Stimulated activated effector memory CD8-positive, alpha-beta T cell treated with anti-CD3 and anti-CD28 coated beads, Interleukin-12 subunit alpha, Interleukin-12 subunit beta, amount 100 ng/mL, for 72 hours (primary cell): ENCODE measurements at regions not wholly inside any gene's neighbourhood (a gene's known extent, or its start where the extent isn't known, plus 50 kb on each side); places are given as distances from the start of the nearest gene placed in this dataset.
A peak's percentile ranks its signal among the peaks of the same experiment; 100 is the strongest.

Experiments
- ATAC-seq: fragments of 150-1000 bp; cut with Tn5 transposase; 2 replicates; pipeline ENCODE4 v1.10.0; 2021
- DNase-seq, 2 donors: peaks; one replicate each; pipeline ENCODE4 v3.0.0; 2021 to 2022; ENCODE audit warnings: low spot score in 2 of 2
- H3K27ac Mint-ChIP-seq: one replicate; pipeline ENCODE4 v1.8.0; 2022; ENCODE audit warnings: mild to moderate bottlenecking, mixed read lengths
- H3K36me3 Mint-ChIP-seq: one replicate; pipeline ENCODE4 v1.8.0; 2022; ENCODE audit warnings: mild to moderate bottlenecking, mixed read lengths
- H3K4me1 Mint-ChIP-seq: one replicate; pipeline ENCODE4 v1.8.0; 2022; ENCODE audit warnings: mixed read lengths
- H3K4me3 Mint-ChIP-seq: one replicate; pipeline ENCODE4 v1.8.0; 2022; ENCODE audit warnings: mild to moderate bottlenecking, mixed read lengths
- H3K9me3 Mint-ChIP-seq: one replicate; pipeline ENCODE4 v1.8.0; 2022; ENCODE audit warnings: mixed read lengths

DNA sequence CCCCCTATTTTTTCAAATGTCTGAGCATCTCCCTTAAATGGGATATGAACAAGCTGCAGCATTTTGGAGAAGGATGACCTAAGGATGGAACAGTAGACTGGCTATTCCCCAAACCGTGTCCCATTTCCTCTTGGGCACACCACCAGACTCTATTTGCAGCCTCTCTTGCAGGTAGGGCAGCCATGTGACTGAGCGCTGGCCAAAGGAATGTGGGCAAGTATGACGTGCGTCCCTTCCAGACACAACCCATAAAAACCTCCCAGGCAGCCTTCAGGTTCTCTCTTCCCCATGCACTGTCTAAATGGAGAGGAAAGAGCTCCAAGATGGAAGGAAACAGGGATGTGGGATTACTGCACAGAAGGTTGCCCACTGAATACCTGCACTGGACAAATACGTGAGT is 149.7 kb downstream of the CCT6B start:
- Mint-ChIP-seq H3K36me3 (no peaks in the 10 kb centered on the region), H3K4me3 (no peak overlapping the region), H3K9me3 (no peaks in the 10 kb centered on the region), H3K4me1 (no peaks in the 10 kb centered on the region), H3K27ac (no peak overlapping the region)
- ATAC-seq: no peak
- DNase-seq: no peak

DNA sequence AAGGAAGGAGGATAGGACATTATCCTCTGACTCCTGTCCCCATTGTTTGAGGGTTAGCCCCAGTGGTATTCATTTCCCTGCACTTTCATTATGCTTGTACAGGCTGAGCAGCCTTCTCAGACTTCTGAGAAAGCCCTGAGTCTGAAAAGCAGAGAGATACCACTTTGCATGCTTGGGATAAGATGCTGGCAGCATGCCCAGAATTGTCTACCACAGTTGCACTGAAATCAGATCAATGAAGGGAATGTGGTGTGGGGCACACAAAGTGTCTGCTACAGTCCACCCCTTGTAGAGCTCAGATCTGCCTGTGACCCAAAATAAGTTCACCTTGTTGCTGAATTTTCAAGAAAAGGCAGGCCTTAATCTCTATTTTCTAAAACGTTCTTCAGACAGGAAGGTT is 160.6 kb downstream of the CCT6B start:
- Mint-ChIP-seq H3K27ac (no peak overlapping the region), H3K4me1 (no peaks in the 10 kb centered on the region), H3K9me3 (no peaks in the 10 kb centered on the region)

DNA sequence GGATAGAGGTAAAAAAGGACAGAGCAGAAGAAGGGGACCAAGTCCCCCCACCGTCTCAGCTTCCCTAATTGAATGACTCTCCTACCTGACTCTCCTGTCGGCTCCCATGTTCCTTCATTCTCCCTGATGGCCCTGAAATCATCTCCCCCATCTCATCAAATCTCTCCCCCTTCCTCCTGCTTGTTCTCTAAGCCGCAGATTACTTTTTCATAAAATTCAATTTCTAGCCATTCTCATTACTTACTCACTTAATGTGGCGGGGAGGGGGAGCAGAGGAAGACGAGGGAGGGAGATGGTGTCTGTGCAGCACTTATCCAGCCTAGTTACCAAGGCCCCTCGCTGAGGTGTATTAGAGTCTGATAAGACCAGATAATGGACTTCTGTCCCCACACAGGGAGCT is 161.5 kb downstream of the CCT6B start:
- ATAC-seq (no peak), DNase-seq (no peak)
- H3K27ac Mint-ChIP-seq: no peak overlapping the region
- no peaks in the 10 kb centered on the region for H3K36me3 Mint-ChIP-seq
- no peaks in the 10 kb centered on the region for H3K9me3 Mint-ChIP-seq
- no peaks in the 10 kb centered on the region for H3K4me1 Mint-ChIP-seq
- H3K4me3 Mint-ChIP-seq: no peak overlapping the region

More for the DNA sequence above, 160.6 kb downstream of the CCT6B start:
- Mint-ChIP-seq H3K36me3 (no peaks in the 10 kb centered on the region), H3K4me3 (no peak overlapping the region)
- DNase-seq (no peak), ATAC-seq (no peak)

DNA sequence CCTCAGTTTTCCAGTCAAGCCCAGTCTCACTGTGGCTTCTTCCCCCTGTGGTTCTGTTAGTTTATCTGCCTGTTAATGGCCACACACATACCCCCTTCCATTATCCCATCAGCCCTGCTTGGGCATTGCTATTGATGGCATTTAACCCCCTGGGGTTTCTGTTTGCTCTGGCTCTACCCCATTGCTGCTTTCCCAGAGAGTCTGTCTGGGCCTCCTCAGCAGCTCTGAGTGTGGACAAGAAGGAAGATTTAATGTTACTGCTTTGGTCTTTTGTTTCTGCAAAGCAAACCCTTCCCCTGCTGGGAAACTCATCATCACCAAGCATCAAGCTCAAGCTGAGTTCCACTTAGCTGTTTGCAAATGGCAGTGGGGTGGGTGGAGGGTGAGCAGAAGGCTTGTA is 162.7 kb downstream of the CCT6B start:
- Mint-ChIP-seq H3K27ac (no peak overlapping the region), H3K4me3 (no peak overlapping the region), H3K4me1 (no peaks in the 10 kb centered on the region), H3K9me3 (no peaks in the 10 kb centered on the region), H3K36me3 (no peaks in the 10 kb centered on the region)
- no peak for DNase-seq
- no peak for ATAC-seq

DNA sequence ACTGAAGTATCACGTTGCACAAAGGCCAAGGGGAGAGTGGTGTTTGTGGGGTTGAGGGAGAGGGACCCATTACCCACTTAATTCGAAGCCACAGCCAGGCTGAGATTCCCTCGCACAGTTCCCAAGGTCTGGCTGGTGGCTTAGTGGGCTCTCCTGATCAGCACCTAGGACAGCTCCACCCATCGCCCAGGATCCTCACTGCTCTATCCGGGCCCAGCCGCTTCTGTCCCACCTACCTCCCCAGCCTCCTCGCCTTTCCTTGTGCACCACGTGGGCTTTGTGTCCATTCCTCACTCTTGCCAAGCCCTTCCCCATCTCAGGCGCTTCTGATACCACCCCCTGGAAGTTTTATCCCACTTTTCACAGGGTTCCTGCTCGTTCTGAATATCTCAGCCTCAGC is 163.5 kb downstream of the CCT6B start:
- no peak overlapping the region for H3K4me3 Mint-ChIP-seq
- H3K36me3 Mint-ChIP-seq: no peaks in the 10 kb centered on the region
- H3K9me3 Mint-ChIP-seq: no peaks in the 10 kb centered on the region
- H3K27ac Mint-ChIP-seq: no peak overlapping the region
- ATAC-seq (peak; percentile 36), DNase-seq (peak in 1 of 2 donors; percentile 51)
- no peaks in the 10 kb centered on the region for H3K4me1 Mint-ChIP-seq

DNA sequence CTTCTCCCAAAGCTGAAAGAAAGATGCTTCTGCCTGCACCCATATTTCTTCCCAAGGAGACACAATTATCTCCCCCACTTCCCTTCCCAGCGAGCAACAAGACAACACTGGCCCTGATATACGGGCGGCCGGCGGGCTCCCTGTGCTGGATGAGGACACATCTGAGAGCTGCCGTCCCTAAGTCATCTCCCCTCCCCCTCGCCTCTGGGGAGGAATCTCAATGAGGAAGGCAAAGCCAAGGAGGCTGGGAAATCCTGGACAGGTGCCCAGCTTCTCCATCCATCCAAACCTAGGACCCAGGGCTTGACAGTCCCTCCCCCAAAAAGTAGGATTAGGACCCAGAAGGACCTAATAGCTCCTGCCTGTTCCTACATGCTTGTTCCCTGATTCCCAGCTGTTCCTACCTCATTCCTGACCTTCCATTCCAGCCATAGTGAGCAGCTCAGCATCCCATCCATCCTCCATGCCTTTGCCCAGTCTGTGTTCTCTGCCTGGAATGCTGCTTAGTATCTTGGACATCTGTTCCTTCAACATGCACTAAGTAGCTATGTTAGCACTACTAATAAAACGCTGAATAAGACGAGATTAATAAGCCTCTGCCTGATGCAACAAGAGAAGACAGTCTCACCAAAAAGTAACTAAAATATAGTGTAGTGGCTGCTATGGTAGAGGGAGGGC is 167.9 kb downstream of the CCT6B start:
- Mint-ChIP-seq H3K4me3 (no peak overlapping the region), H3K4me1 (no peaks in the 10 kb centered on the region), H3K36me3 (no peaks in the 10 kb centered on the region), H3K27ac (no peak overlapping the region), H3K9me3 (no peaks in the 10 kb centered on the region)
- ATAC-seq: no peak
- no peak for DNase-seq

DNA sequence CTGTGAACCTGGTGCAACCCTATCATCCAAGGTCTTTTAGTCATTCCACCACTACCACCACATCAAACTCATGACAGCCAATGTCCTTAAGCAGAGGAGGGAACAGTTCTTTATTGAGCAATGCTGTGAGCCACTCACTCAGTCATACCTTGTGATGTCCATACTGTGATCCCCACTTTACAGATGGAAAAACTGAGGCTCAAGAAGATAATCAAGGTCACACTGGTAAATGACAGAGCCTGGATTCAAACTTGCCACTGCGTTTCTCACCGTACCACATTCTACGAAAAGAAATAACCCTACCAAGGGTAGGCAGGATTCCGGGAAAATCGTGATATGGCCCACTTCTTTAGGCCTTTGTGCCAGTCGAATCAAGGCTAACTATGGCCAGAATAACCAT is 172.6 kb downstream of the CCT6B start:
- no peaks in the 10 kb centered on the region for H3K4me1 Mint-ChIP-seq
- H3K36me3 Mint-ChIP-seq: no peaks in the 10 kb centered on the region
- no peak overlapping the region for H3K27ac Mint-ChIP-seq
- DNase-seq: no peak
- H3K4me3 Mint-ChIP-seq: no peak overlapping the region
- no peak for ATAC-seq
- no peaks in the 10 kb centered on the region for H3K9me3 Mint-ChIP-seq

DNA sequence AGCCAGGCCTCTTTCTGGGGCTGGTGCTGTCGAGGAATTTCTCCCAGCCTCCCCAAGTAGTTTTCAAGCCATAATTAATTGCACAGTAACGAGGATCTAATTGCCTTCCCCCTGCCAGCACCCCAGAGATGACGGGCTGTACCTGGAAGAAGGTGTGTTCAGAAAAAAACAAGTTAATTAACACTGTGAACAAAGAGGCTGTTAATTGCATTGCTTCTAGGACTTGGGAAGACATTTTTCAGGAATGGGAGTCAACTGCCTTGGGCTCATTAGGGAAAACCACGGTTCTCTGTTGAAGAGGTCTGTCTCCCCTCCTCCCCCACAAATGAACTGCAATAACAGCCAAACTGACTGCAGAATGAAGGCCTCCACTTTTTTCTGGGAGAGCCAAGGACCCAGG is 176.7 kb downstream of the CCT6B start:
- no peak overlapping the region for H3K27ac Mint-ChIP-seq
- no peaks in the 10 kb centered on the region for H3K9me3 Mint-ChIP-seq
- no peaks in the 10 kb centered on the region for H3K36me3 Mint-ChIP-seq
- DNase-seq: no peak
- no peak for ATAC-seq
- no peak overlapping the region for H3K4me3 Mint-ChIP-seq
- H3K4me1 Mint-ChIP-seq: no peaks in the 10 kb centered on the region

DNA sequence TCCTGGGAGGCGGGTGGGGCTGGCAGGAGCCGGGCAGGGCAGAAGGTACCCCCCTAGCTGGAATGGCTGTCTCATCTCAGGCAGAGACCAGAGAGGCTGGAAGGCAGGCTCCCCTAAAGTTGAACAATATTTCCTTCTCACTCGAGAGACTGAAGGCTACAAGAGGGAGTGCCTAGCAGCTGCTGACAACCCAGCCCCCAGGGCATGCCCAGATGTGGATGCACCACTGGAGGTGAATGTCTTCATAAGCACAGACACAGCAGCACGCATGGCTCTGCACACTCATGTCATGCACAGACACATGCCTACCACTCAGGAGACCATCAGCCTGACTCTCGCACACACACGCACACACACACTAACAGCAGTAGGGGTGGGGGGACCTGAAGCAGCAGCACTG is 179.0 kb downstream of the CCT6B start:
- Mint-ChIP-seq H3K36me3 (no peaks in the 10 kb centered on the region), H3K9me3 (no peaks in the 10 kb centered on the region), H3K4me3 (no peak overlapping the region), H3K27ac (no peak overlapping the region), H3K4me1 (no peaks in the 10 kb centered on the region)
- no peak for ATAC-seq
- DNase-seq: no peak

DNA sequence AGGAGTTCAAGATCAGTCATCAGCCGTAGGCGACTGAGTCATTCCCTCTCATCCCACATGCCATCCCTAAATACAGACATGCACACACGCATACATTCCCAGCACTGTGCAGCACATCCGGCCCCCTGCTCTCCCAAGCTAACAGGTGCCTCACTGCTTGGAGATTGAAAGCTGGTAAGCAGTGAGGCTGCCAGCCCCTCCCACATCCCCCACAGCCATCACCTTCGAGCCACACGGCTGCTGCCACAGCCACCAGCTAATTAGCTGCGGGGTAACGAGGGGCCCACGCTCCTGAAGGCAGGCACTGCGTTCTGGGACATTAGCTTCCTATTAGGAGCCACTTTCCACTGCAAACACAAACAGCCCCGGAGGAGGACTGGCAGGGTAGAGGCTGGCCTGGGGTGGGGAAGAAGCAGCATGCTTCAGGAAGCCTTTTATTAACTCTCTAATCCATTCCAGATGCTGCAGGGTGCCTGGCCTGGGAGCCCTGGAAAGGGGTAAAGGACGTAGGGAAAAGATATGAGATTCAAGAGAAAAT is 179.6 kb downstream of the CCT6B start:
- ATAC-seq (no peak), DNase-seq (no peak)
- Mint-ChIP-seq H3K27ac (no peak overlapping the region), H3K36me3 (no peaks in the 10 kb centered on the region), H3K9me3 (no peaks in the 10 kb centered on the region), H3K4me1 (no peaks in the 10 kb centered on the region), H3K4me3 (no peak overlapping the region)

DNA sequence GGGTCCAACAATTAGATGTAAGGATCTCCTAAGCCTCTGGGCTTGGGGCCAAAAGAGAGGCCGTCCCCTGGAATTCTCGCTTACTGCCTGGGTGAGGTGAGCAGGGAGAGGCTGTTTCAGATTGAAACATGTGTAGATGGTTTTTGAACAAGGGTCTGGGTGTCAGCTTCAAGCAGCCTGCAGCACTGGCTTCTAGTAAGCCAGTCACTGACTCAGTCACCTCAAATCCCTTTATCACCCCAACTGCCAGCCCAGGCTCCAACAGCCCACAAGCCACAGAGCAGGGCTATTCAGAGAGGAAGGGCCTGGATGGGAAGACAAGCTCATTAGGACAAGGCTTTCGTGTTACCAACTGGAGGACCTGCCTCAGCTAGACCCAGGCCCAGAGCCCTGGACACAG is 180.2 kb downstream of the CCT6B start:
- DNase-seq (no peak), ATAC-seq (no peak)
- H3K36me3 Mint-ChIP-seq: no peaks in the 10 kb centered on the region
- H3K4me1 Mint-ChIP-seq: no peaks in the 10 kb centered on the region
- H3K4me3 Mint-ChIP-seq: no peak overlapping the region
- H3K9me3 Mint-ChIP-seq: no peaks in the 10 kb centered on the region
- no peak overlapping the region for H3K27ac Mint-ChIP-seq

DNA sequence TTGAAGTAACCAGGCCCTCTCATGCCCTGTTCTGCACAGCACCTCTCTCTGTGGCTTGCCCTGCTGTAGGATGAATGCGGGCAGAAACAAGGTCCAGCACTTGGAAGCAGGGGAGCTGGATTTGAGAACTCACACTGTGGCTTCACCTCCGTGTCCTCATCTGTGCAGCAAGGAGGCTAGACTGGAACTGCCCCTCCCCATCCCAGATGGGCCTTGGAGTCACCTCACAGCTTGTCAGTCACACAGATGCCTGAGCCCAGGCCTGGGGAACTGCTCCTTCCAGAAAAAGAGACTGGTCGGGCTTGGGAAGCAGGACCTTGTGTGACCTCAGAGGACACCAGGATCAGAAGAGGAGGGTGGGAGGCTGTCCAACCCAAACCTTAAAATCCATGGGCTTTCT is 180.8 kb downstream of the CCT6B start:
- no peak overlapping the region for H3K4me3 Mint-ChIP-seq
- no peaks in the 10 kb centered on the region for H3K9me3 Mint-ChIP-seq
- ATAC-seq (no peak), DNase-seq (no peak)
- H3K27ac Mint-ChIP-seq: no peak overlapping the region
- no peaks in the 10 kb centered on the region for H3K36me3 Mint-ChIP-seq
- no peaks in the 10 kb centered on the region for H3K4me1 Mint-ChIP-seq

DNA sequence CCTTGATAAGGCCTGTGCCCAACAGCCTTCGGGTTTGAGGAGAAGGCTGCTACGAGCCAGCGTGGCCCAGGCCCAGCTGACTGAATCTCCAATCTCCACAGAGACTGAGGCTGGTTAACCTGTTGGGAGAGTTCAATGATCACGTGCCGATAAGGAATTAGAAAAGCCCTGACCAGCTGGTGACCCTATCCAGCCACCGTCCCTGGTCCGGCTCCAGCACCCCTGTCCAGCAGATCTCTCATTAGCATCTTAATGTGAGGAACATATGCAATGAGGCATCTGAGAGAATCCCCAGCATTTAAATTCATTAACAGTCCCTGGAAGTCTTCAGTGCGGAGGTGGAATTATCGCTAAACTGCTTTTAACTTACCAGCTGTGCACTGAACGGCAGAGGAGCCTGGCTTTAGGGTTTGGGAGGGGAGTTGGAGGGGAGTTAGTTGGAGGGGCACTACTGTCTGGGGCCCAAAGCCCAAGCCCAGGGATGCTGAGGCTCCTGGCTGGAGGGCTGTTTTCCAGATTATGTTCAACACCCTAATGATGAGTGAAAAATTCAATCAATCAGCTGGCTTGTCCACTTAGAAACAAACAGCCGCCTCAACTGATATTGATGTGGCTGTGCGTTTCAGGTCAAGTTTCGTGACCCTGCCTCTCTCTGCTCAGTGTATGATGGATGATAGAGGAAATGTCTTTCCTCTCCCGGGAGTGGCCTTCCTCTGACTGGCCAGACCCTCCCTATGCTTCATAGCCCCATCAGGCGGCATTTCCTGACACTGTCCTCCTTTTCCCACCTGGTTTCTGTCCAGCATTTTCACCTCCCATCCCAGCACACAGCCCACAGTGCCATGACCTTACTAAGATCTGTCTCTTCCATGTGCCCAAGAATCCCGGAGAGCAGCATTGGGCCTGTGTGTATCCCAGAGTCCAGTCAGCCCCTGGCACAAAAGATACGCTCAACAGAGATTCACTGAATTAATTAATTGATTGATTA is 184.5 kb downstream of the CCT6B start:
- H3K9me3 Mint-ChIP-seq: no peaks in the 10 kb centered on the region
- ATAC-seq (no peak), DNase-seq (no peak)
- H3K27ac Mint-ChIP-seq: no peak overlapping the region
- no peak overlapping the region for H3K4me3 Mint-ChIP-seq
- H3K36me3 Mint-ChIP-seq: no peaks in the 10 kb centered on the region
- H3K4me1 Mint-ChIP-seq: no peaks in the 10 kb centered on the region

DNA sequence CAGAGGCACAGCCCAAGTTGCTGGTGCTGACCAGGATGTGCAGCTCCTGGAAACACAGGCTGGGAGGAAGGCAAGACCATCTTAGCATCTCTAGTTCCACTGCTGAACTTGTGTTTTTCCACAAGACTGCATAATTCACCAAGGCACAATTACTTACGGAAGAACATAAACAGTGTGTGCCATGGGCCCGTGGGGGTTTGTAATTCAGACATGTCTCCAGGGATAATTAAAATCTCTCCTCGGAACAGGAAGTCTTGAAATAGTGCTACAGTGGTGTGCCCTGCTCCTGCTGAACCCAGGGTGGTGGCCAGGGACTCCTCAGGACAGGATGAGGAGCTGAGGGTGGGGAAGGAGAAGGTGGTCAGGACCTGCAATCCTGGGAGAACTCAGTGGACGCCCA is 188.2 kb downstream of the CCT6B start:
- ATAC-seq (no peak), DNase-seq (no peak)
- Mint-ChIP-seq H3K4me1 (no peaks in the 10 kb centered on the region), H3K36me3 (no peaks in the 10 kb centered on the region), H3K27ac (no peak overlapping the region), H3K9me3 (no peaks in the 10 kb centered on the region), H3K4me3 (no peak overlapping the region)

DNA sequence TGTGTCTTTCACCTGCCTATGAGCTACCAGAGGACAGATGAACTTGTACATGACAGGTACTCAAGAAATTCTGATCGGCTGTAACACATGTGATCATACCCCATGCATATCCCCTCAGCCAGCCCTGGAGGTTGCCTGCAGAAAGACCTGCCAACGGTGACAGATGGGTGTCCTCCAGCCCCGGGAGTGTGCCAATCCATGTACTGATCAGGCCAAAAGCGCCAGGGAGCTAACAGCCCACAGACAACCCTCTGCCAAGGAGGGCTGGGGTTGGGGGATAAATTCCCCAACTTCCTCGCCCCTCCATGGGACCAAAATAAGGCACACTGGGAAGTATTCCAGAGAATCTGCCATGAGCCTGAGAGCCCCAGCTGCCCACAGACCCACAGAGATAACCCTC is 189.4 kb downstream of the CCT6B start:
- H3K4me1 Mint-ChIP-seq: no peaks in the 10 kb centered on the region
- no peak overlapping the region for H3K4me3 Mint-ChIP-seq
- DNase-seq (no peak), ATAC-seq (no peak)
- no peaks in the 10 kb centered on the region for H3K36me3 Mint-ChIP-seq
- H3K27ac Mint-ChIP-seq: no peak overlapping the region
- no peaks in the 10 kb centered on the region for H3K9me3 Mint-ChIP-seq

DNA sequence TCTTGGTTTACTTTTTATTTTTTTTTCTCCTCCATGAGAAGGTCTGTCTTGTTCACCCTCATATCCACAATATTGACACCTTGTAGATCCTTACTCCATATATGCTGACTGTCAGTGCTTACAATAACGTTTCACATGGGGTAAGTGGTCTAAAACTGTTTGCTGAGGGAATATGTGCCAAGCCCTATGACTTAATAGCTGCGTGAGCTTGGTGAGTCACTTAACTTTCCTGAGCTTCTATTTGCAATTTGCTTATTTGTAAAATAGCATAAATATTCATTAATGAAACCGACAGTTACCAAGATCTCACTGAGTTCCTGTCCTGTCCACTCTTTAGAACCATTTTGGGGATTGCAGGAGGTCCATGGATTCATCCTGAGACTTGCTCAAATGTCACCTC is 190.7 kb downstream of the CCT6B start:
- no peaks in the 10 kb centered on the region for H3K36me3 Mint-ChIP-seq
- no peak overlapping the region for H3K27ac Mint-ChIP-seq
- no peak for ATAC-seq
- no peak overlapping the region for H3K4me3 Mint-ChIP-seq
- no peaks in the 10 kb centered on the region for H3K9me3 Mint-ChIP-seq
- DNase-seq: no peak
- H3K4me1 Mint-ChIP-seq: no peaks in the 10 kb centered on the region
